Forelimb muscle (tissue), 1 donor: ENCODE measurements at regions not wholly inside any gene's neighbourhood (a gene's known extent, or its start where the extent isn't known, plus 50 kb on each side); places are given as distances from the start of the nearest gene placed in this dataset.
"Not testable (repeated sequence)": the region's sequence is repeated elsewhere in the genome, so short reads cannot be mapped to it uniquely, and the experiment has no call there.

Experiments used
- DNase-seq: peaks from one replicate; pipeline ENCODE4 v3.0.0-alpha.2; 2013; ENCODE audit warnings: low read depth

GRCh38 chrX:140164391-140164790 lies 199.1 kb upstream of the CXorf66 start:
- DNase-seq, result no peak

DNA sequence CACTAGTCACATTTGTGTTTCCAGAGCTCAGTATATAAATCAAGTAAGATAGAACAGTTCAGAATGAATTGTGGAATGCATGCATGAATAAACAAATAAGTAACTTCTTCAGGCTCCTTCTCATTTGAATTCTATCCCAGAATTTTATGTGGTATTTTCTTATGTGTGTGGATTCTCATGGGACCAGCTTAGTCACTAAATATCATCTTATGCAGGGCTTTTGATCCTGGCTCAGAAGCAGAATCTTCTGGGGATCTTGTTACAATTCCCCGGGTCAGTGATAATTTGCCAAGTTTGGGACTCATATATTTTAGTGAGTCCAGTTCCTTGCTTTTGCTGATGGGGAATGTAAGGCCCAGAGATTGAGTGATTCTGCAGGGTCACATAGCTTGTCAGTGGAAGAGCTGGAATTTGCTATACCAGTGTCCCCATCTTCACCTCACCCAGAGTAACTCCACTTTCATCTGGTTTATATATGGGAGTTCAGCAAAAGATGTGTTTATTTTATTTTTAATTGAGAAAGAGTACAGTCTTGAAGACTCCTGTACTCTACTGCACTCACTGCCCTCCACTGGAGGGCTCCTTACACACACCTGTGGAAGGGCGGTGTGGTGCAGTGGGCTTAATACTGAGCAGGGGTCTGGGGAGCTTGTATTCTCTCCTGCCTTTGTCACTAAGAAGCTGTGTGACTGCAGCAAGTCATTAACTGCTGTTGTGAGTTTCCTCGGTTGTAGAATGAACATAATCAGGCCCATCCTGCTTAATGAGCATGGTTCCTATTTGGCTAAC lies 198.2 kb upstream of the CXorf66 start:
- DNase-seq, result no peak

DNA sequence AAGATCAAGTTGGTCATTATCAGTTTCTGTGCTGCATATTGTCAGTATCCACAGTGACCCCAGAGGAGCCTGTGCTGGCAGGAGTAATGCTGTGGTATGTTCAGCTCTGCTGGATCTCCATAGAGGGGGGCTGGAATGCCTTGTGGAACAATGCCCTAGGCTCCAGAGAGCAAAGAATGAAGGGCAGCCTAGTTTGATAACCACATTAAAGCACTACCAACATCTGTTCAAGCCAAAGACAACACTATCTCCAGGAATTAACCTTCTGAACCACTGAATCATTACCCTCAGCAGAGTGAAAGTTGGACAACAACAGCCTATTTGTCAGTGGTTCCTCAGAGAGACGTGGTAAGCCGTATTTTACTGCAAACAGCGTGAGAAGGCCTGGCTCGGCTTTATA lies 192.3 kb upstream of the CXorf66 start:
- no peak for DNase-seq

- no peak for DNase-seq
These were observed 191.8 kb upstream of the CXorf66 start for GRCh38 chrX:140157143-140157542.

- DNase-seq, result no peak
These were observed 186.0 kb upstream of the CXorf66 start for GRCh38 chrX:140151316-140151715.

GRCh38 chrX:140149761-140150160 lies 184.4 kb upstream of the CXorf66 start:
- no peak for DNase-seq

- no peak for DNase-seq
These were observed 176.2 kb upstream of the CXorf66 start for GRCh38 chrX:140141444-140142029.

DNA sequence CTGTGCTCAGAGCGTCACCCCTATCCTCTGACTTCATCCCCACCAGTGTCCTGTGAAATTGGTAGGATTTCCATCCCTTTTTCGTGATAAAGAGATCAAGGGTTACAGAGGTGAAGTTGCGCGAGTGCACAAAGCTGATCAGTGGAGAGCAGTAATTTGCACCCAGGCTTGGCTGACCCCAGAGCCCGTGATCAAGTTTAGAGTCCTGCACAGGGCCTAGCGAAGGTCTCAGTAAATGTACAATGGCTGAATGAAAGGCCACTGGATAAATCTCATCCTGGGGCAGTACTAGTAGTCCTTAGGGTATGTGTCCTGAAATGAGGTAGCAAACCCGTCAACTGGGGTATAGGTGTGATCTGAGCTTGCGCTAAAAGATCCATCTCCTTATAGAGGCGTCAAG lies 173.2 kb upstream of the CXorf66 start:
- not testable (repeated sequence) for DNase-seq

- not testable (repeated sequence) for DNase-seq
These were observed 172.7 kb upstream of the CXorf66 start for GRCh38 chrX:140138065-140138464.

DNA sequence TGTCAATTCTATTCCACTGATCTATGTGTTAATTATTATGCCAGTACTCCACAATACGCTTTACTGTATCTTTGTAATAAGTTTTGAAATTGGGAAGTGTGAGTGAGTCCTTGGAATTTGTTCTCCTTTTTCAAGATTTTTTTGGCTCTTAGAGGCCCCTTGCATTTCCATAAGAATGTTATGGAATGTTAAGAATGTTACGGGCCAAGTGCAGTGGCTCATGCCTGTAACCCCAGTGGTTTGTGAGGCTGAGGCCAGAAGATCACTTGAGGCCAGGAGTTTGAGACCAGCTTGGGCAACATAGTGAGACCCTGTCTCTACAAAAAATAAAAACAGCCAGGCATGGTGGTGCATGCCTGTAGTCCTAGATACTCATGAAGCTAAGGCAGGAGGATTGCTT lies 167.6 kb upstream of the CXorf66 start:
- no peak for DNase-seq

DNA sequence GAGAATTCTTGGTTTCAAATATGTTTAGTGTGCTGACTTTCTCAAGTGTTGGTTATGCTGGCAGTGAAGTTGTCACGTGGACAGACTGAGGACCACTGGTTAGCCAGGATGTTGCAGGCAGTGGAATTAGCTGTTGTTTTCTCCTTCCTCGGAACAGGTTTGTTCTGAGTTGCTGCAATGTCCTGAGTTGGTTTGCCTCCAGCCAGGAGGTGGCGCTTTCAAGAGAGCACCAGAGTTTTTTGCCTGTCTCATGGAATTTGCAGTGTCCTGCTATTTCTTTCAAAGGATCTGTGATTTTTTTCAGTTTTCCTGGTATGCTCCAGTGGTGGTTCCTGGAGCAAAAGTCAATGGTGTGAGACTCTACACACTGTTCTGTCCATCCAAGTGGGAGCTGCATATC lies 158.1 kb upstream of the CXorf66 start:
- no peak for DNase-seq

- DNase-seq, result not testable (repeated sequence)
These were observed 148.7 kb upstream of the CXorf66 start for GRCh38 chrX:140114059-140114458.

DNA sequence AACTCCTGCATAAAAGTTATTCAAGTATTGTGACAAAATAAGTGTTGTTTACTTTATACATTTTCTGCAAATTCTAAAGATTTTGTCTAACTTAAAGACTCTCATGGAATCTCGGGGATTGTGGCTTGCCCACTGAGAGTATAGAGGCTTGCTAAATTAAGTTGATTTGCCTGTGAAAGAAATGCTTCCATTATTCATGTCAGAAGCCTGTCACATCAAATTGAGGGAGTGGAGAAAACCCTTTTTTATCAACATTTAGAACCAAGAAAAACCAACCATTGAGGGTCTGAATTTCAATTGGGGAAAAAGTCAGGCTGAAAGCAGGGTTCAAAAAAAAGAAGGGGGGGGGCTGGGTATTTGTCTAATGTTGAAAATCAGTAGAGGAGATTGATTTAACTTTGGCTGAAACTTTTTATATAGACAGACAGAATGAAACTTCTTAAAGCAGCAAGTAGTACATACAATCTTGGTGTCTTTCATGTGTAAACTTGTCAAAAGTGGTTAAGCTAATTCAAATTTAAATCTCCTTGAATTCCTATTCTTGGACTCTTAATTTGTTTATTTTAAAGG lies 144.8 kb upstream of the CXorf66 start:
- no peak for DNase-seq

DNA sequence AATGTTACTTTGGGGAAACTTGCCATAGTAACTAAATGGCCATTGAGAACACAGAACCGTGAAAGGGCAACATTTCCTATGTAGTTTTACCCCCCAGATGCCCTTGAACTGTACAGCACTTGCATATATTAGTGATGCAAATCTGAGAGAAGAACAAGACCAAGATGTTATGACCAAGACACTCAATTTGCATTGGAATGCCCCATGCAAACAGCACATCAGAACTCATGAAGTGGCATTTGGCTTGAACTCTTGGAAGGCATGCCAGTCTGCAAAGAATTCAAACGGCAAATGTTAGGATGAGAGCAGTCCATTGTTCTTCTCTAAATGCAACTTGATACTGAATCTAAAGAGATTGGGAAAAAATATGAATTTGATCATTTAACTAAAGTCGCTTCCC lies 139.4 kb upstream of the CXorf66 start:
- no peak for DNase-seq

DNA sequence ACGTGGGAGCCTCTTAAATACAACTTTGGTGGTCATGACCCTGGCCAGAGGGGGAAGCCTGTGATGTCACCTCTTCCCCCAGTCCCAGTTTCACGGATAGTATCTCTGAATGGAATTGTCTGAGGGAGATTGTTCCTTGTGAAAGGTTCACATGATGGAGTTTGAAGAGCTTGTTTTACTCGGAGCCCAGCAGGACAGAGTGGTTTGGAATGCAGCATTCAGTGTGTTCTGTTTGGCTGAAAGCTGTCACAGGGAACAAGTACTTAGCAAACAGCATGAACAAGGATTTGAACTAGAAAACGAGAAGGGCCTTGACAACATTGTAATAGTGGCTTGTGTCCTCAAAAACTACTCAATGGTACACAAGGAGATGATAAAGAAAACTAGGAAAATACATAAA lies 133.9 kb upstream of the CXorf66 start:
- DNase-seq, result no peak

- DNase-seq, result no peak
These were observed 126.8 kb upstream of the CXorf66 start for GRCh38 chrX:140092121-140092520.

DNA sequence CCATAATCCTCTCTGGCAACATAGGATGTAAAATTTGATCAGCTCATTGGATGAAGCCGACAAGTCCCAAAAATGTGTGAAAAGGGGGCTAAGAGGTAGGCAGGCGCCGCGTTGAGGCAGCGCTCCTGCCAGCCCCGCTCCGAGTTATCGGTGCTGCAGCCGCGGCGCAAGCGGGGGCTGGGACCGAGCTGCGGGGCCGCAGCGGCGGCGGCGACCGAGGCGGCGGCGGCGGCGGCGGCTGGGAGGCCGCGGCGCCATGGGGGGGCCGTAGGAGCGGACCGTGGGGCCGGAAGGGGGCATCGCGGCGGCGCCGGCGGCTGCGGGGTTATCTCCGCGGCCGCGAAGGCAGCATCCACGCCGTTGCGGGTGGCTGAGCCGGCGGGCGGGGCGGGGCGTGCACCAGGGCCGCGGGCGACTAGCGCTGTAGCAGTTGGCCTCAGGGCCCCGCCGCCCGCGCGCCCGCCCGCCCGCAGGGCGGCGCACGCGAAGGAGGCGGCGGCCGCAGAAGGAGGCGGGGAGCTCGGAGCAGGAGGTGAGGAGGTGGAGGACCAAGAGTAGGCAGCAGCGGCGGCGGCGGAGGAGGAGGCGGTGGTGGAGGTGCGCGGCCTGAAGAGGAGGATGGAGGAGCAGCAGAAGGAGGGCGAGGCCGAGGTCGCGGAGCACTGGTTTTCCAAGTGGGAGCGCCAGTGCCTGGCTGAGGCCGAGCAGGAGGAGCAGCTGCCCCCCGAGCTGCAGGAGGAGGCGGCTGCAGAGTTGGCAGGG lies 126.0 kb upstream of the CXorf66 start:
- no peak for DNase-seq

GRCh38 chrX:140090800-140091124 lies 125.4 kb upstream of the CXorf66 start:
- DNase-seq, result no peak

- DNase-seq, result no peak
These were observed 123.1 kb upstream of the CXorf66 start for GRCh38 chrX:140088438-140088837.

- no peak for DNase-seq
These were observed 122.6 kb upstream of the CXorf66 start for GRCh38 chrX:140087875-140088274.

- no peak for DNase-seq
These were observed 121.4 kb upstream of the CXorf66 start for GRCh38 chrX:140086691-140087090.

- DNase-seq, result not testable (repeated sequence)
These were observed 109.5 kb upstream of the CXorf66 start for GRCh38 chrX:140074851-140075250.

DNA sequence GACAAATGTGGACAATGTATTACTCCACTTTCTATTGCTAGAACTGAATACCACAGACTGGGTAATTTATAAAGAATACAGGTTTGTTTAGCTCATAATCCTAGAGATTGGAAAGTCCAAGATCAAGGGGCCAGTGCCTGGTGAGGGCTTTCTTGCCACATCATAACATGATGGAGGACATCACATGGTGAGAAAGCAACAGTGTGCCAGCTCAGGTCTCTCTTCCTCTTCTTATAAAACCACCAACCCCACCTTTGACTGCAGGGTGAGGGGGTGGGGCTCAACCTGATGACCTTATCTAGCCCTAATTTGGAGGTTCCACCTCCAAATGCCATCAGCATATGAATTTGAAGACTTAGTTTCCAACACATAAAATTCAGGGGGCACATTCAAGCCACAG lies 105.7 kb upstream of the CXorf66 start:
- DNase-seq, result no peak
